Activated CD4-positive, alpha-beta T cell treated with anti-CD3 and anti-CD28 coated beads for 36 hours (primary cell): ENCODE measurements at regions not wholly inside any gene's neighbourhood (a gene's known extent, or its start where the extent isn't known, plus 50 kb on each side); places are given as distances from the start of the nearest gene placed in this dataset.

Source experiments
- ATAC-seq: fragments of 200-7000 bp; cut with Tn5 transposase; one replicate; pipeline ENCODE4 v1.10.0; 2021; ENCODE audit warnings: mild to moderate bottlenecking, moderate library complexity
- CTCF ChIA-PET: fragments of 350-600 bp; sonication (Branson Sonifier 250); formaldehyde crosslinking; loops from one replicate; lab custom pipeline; 2021; ENCODE audit warnings: antibody characterized with exemption; lab: Charles Lee
- POLR2A ChIA-PET: fragments of 350-600 bp; sonication (Branson Sonifier 250); formaldehyde crosslinking; loops from one replicate; lab custom pipeline; 2021; ENCODE audit warnings: antibody characterized with exemption, inconsistent platforms; lab: Charles Lee
- DNase-seq: peaks from one replicate; pipeline ENCODE4 v3.0.0-alpha.2; 2020
- H3K27ac Mint-ChIP-seq: one replicate; pipeline ENCODE4 v1.8.0; 2021; ENCODE audit warnings: mixed read lengths
- H3K27me3 Mint-ChIP-seq: one replicate; pipeline ENCODE4 v1.8.0; 2021; ENCODE audit warnings: mixed read lengths
- H3K36me3 Mint-ChIP-seq: one replicate; pipeline ENCODE4 v1.8.0; 2021; ENCODE audit warnings: low read depth, mixed read lengths
- H3K4me1 Mint-ChIP-seq: one replicate; pipeline ENCODE4 v1.8.0; 2021; ENCODE audit warnings: mixed read lengths
- H3K4me3 Mint-ChIP-seq: one replicate; pipeline ENCODE4 v1.8.0; 2021; ENCODE audit warnings: mild to moderate bottlenecking, moderate library complexity, mixed read lengths
- H3K9me3 Mint-ChIP-seq: one replicate; pipeline ENCODE4 v1.8.0; 2021; ENCODE audit warnings: low read depth, mixed read lengths
- intact Hi-C, 2 experiments: fragments of 100-400 bp; cut with DNase I in 1 of 2; cut with micrococcal nuclease in 1 of 2; formaldehyde crosslinking; loops; one replicate each; pipeline versions ENCODE4 v1.14.2 to v1.15.1; 2022 to 2024; cut with DNase I, micrococcal nuclease

GRCh38 chr5:67404256-67405100 is 207.9 kb upstream of the CD180 start:
- CTCF ChIA-PET: no interaction called here
- no peaks in the 10 kb centered on the region for H3K36me3 Mint-ChIP-seq
- no peak overlapping the region for H3K27ac Mint-ChIP-seq
- H3K4me3 Mint-ChIP-seq: no peak overlapping the region
- ATAC-seq: no peak
- POLR2A ChIA-PET: no interaction called here
- no peaks in the 10 kb centered on the region for H3K9me3 Mint-ChIP-seq
- no peak for DNase-seq
- intact Hi-C loops: no loop called here
- no peaks in the 10 kb centered on the region for H3K27me3 Mint-ChIP-seq
- no peaks in the 10 kb centered on the region for H3K4me1 Mint-ChIP-seq

- H3K9me3 Mint-ChIP-seq: no peaks in the 10 kb centered on the region
- no peak overlapping the region for H3K27ac Mint-ChIP-seq
- DNase-seq (no peak), ATAC-seq (no peak)
- intact Hi-C loops: no loop called here
- POLR2A ChIA-PET: interaction anchor here (0.8 kb wide), 1 partner anchor 1034 kb away, joined by 4 read pairs; no protein-coding TSS in a partner anchor
- H3K27me3 Mint-ChIP-seq: no peaks in the 10 kb centered on the region
- H3K4me3 Mint-ChIP-seq: no peak overlapping the region
- CTCF ChIA-PET: no interaction called here
- H3K36me3 Mint-ChIP-seq: no peaks in the 10 kb centered on the region
- H3K4me1 Mint-ChIP-seq: no peaks in the 10 kb centered on the region
Observed at GRCh38 chr5:67402526-67402925, 205.9 kb upstream of the CD180 start.

GRCh38 chr5:67401172-67401571 is 204.6 kb upstream of the CD180 start:
- Mint-ChIP-seq H3K27ac (no peak overlapping the region), H3K4me1 (no peaks in the 10 kb centered on the region), H3K9me3 (no peaks in the 10 kb centered on the region), H3K27me3 (no peaks in the 10 kb centered on the region), H3K36me3 (no peaks in the 10 kb centered on the region), H3K4me3 (no peak overlapping the region)
- intact Hi-C loops: no loop called here
- no peak for ATAC-seq
- ChIA-PET CTCF (no interaction called here), POLR2A (no interaction called here)
- no peak for DNase-seq

- no peak overlapping the region for H3K27ac Mint-ChIP-seq
- ATAC-seq: no peak
- ChIA-PET POLR2A (no interaction called here), CTCF (no interaction called here)
- no peaks in the 10 kb centered on the region for H3K9me3 Mint-ChIP-seq
- no peak overlapping the region for H3K4me3 Mint-ChIP-seq
- H3K4me1 Mint-ChIP-seq: no peaks in the 10 kb centered on the region
- no peaks in the 10 kb centered on the region for H3K27me3 Mint-ChIP-seq
- DNase-seq: no peak
- no peaks in the 10 kb centered on the region for H3K36me3 Mint-ChIP-seq
- intact Hi-C loops: no loop called here
Observed at GRCh38 chr5:67400752-67401151, 204.2 kb upstream of the CD180 start.

GRCh38 chr5:67395790-67396418 is 199.3 kb upstream of the CD180 start:
- no peak for DNase-seq
- Mint-ChIP-seq H3K4me1 (no peaks in the 10 kb centered on the region), H3K36me3 (no peaks in the 10 kb centered on the region), H3K27me3 (no peaks in the 10 kb centered on the region), H3K9me3 (no peaks in the 10 kb centered on the region), H3K4me3 (no peak overlapping the region), H3K27ac (no peak overlapping the region)
- no peak for ATAC-seq
- CTCF ChIA-PET: no interaction called here
- intact Hi-C loops: loop anchor here in 1 of 2 experiments (10.0 kb wide), 1 partner anchor 151 kb away; no protein-coding TSS in a partner anchor
- POLR2A ChIA-PET: no interaction called here

- intact Hi-C loops: loop anchor here in 1 of 2 experiments (10.0 kb wide), 1 partner anchor 148 kb away; no protein-coding TSS in a partner anchor
- no peak overlapping the region for H3K4me3 Mint-ChIP-seq
- DNase-seq (no peak), ATAC-seq (no peak)
- no peaks in the 10 kb centered on the region for H3K9me3 Mint-ChIP-seq
- POLR2A ChIA-PET: no interaction called here
- no peak overlapping the region for H3K27ac Mint-ChIP-seq
- no peaks in the 10 kb centered on the region for H3K36me3 Mint-ChIP-seq
- H3K27me3 Mint-ChIP-seq: no peaks in the 10 kb centered on the region
- CTCF ChIA-PET: no interaction called here
- H3K4me1 Mint-ChIP-seq: no peaks in the 10 kb centered on the region
Observed at GRCh38 chr5:67393211-67393610, 196.6 kb upstream of the CD180 start.

- ChIA-PET CTCF (no interaction called here), POLR2A (no interaction called here)
- Mint-ChIP-seq H3K27ac (no peak overlapping the region), H3K27me3 (no peaks in the 10 kb centered on the region), H3K4me3 (no peak overlapping the region), H3K9me3 (no peaks in the 10 kb centered on the region), H3K4me1 (no peaks in the 10 kb centered on the region), H3K36me3 (no peaks in the 10 kb centered on the region)
- ATAC-seq (no peak), DNase-seq (no peak)
- intact Hi-C loops: loop anchor here in 1 of 2 experiments (10.0 kb wide), 1 partner anchor 146 kb away; no protein-coding TSS in a partner anchor
Observed at GRCh38 chr5:67390935-67391334, 194.3 kb upstream of the CD180 start.

GRCh38 chr5:67383451-67383850 is 186.9 kb upstream of the CD180 start:
- Mint-ChIP-seq H3K4me3 (no peak overlapping the region), H3K27ac (no peak overlapping the region), H3K4me1 (no peaks in the 10 kb centered on the region), H3K27me3 (peaks cover 2% of the 10 kb centered on the region), H3K9me3 (no peaks in the 10 kb centered on the region), H3K36me3 (no peaks in the 10 kb centered on the region)
- ChIA-PET CTCF (no interaction called here), POLR2A (no interaction called here)
- DNase-seq (no peak), ATAC-seq (no peak)
- intact Hi-C loops: no loop called here

GRCh38 chr5:67381236-67381880 is 184.8 kb upstream of the CD180 start:
- ChIA-PET POLR2A (interaction anchor here (0.6 kb wide), 1 partner anchor 47 kb away, joined by 3 read pairs; no protein-coding TSS in a partner anchor), CTCF (no interaction called here)
- no peak overlapping the region for H3K27ac Mint-ChIP-seq
- intact Hi-C loops: no loop called here
- H3K4me3 Mint-ChIP-seq: no peak overlapping the region
- no peak for DNase-seq
- no peaks in the 10 kb centered on the region for H3K4me1 Mint-ChIP-seq
- ATAC-seq: no peak
- H3K9me3 Mint-ChIP-seq: no peaks in the 10 kb centered on the region
- H3K27me3 Mint-ChIP-seq: peaks cover 2% of the 10 kb centered on the region
- H3K36me3 Mint-ChIP-seq: no peaks in the 10 kb centered on the region

- Mint-ChIP-seq H3K27me3 (peaks cover 2% of the 10 kb centered on the region), H3K27ac (no peak overlapping the region), H3K4me3 (no peak overlapping the region), H3K36me3 (no peaks in the 10 kb centered on the region), H3K4me1 (no peaks in the 10 kb centered on the region), H3K9me3 (no peaks in the 10 kb centered on the region)
- intact Hi-C loops: no loop called here
- ATAC-seq (no peak), DNase-seq (no peak)
- CTCF ChIA-PET: interaction anchor here (0.7 kb wide), 1 partner anchor 746 kb away, joined by 4 read pairs; no protein-coding TSS in a partner anchor
- POLR2A ChIA-PET: no interaction called here
Observed at GRCh38 chr5:67380431-67380830, 183.8 kb upstream of the CD180 start.

GRCh38 chr5:67379753-67380152 is 183.2 kb upstream of the CD180 start:
- Mint-ChIP-seq H3K27ac (no peak overlapping the region), H3K27me3 (peaks cover 2% of the 10 kb centered on the region), H3K4me1 (no peaks in the 10 kb centered on the region), H3K4me3 (no peak overlapping the region), H3K9me3 (no peaks in the 10 kb centered on the region), H3K36me3 (no peaks in the 10 kb centered on the region)
- ChIA-PET CTCF (interaction anchor here (0.7 kb wide), 2 partner anchors 29 to 747 kb away, joined by 3 to 4 read pairs; no protein-coding TSS in a partner anchor), POLR2A (no interaction called here)
- ATAC-seq: no peak
- no peak for DNase-seq
- intact Hi-C loops: no loop called here
